ENCODE measurements at regions not wholly inside any gene's neighbourhood (a gene's known extent, or its start where the extent isn't known, plus 50 kb on each side); places are given as distances from the start of the nearest gene placed in this dataset.

- Histone ChIP-seq H3K27me3 (replicated peaks in 2 of 5; ENCODE audit: control insufficient read depth in 4 of 5, insufficient read depth in 5 of 5, low read length in 4 of 5) (no peaks in the 10 kb centered on the region), H3K36me3 (ENCODE audit: control insufficient read depth in 4 of 4, insufficient read depth in 4 of 4, low read length in 3 of 4) (no peaks in the 10 kb centered on the region), H3K4me3 (ENCODE audit: control insufficient read depth in 1 of 7, extremely low read depth in 1 of 7, insufficient read depth in 4 of 7, low read depth in 2 of 7, low read length in 6 of 7) (no peak overlapping the region), H3K9me3 (ENCODE audit: control extremely low read depth in 1 of 5, control insufficient read depth in 4 of 5, insufficient read depth in 2 of 5, low read depth in 1 of 5, low read length in 4 of 5) (no peaks in the 10 kb centered on the region), H3K27ac (ENCODE audit: insufficient read depth in 1 of 2, low read depth in 1 of 2, low read length in 2 of 2, poor library complexity in 1 of 2, severe bottlenecking in 2 of 2) (no peak overlapping the region), H3K4me1 (ENCODE audit: control extremely low read depth in 1 of 4, control insufficient read depth in 4 of 4, insufficient read depth in 4 of 4, low read length in 3 of 4) (no peaks in the 10 kb centered on the region)
- WGBS (ENCODE audit: insufficient coverage): 100% methylated on average over 2 of the region's 8 CpGs
- DNase-seq: no peak
- CTCF ChIA-PET: no interaction called here
- POLR2A ChIA-PET: no interaction called here
These were observed 428.8 kb upstream of the FIGN start for GRCh38 chr2:164164602-164165001.

DNA sequence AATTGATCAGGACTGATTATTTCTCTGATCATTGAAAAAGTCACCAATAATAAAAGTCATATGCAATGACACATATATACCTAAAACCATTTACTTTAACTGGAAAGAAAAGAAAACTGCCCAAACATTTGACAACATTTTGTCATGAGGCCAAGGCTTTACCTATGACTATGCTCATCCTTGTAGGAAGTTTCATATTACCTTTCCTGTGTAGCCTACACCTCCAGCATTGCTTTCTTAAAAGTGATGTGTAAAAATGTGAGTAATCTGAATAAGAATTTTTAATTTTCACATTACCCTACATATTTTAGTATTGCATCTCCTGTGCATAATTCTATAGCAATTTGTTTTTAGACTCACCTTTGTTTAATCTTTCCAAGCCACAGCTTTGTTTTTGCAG, 419.8 kb upstream of the FIGN start:
- no peak for DNase-seq
- ChIA-PET CTCF (interaction anchor here (1.0 kb wide), 1 partner anchor 457 kb away, joined by 3 read pairs; no protein-coding TSS in a partner anchor), POLR2A (no interaction called here)
- H3K36me3 ChIP-seq (ENCODE audit: control insufficient read depth in 4 of 4, insufficient read depth in 4 of 4, low read length in 3 of 4): no peaks in the 10 kb centered on the region
- no peak overlapping the region for H3K27ac ChIP-seq (ENCODE audit: insufficient read depth in 1 of 2, low read depth in 1 of 2, low read length in 2 of 2, poor library complexity in 1 of 2, severe bottlenecking in 2 of 2)
- H3K27me3 ChIP-seq (replicated peaks in 2 of 5; ENCODE audit: control insufficient read depth in 4 of 5, insufficient read depth in 5 of 5, low read length in 4 of 5): no peaks in the 10 kb centered on the region
- no peaks in the 10 kb centered on the region for H3K4me1 ChIP-seq (ENCODE audit: control extremely low read depth in 1 of 4, control insufficient read depth in 4 of 4, insufficient read depth in 4 of 4, low read length in 3 of 4)
- no peak overlapping the region for H3K4me3 ChIP-seq (ENCODE audit: control insufficient read depth in 1 of 7, extremely low read depth in 1 of 7, insufficient read depth in 4 of 7, low read depth in 2 of 7, low read length in 6 of 7)
- no peaks in the 10 kb centered on the region for H3K9me3 ChIP-seq (ENCODE audit: control extremely low read depth in 1 of 5, control insufficient read depth in 4 of 5, insufficient read depth in 2 of 5, low read depth in 1 of 5, low read length in 4 of 5)

DNA sequence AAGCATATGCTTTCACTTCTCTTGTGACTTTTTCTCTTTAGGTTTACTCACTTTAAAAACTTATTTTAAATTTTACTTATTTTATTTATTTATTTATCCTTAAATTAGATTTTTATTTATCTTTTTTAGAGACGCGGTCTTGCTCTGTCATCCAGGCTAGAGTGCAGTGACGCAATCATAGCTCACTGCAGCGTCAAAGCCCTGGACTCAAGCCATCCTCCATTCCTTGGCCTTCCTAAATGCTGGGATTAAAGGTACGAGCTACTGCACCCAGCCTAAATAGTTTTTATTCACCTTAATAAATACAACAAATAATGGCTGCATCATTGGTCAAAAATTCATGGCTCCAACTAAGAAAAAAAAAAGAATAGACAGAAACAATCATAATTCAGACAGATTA, 415.7 kb upstream of the FIGN start:
- no peaks in the 10 kb centered on the region for H3K4me1 ChIP-seq (ENCODE audit: control extremely low read depth in 1 of 4, control insufficient read depth in 4 of 4, insufficient read depth in 4 of 4, low read length in 3 of 4)
- DNase-seq: no peak
- WGBS (ENCODE audit: insufficient coverage): 80% methylated on average over 3 of the region's 5 CpGs
- ChIA-PET CTCF (no interaction called here), POLR2A (no interaction called here)
- H3K27me3 ChIP-seq (replicated peaks in 2 of 5; ENCODE audit: control insufficient read depth in 4 of 5, insufficient read depth in 5 of 5, low read length in 4 of 5): no peaks in the 10 kb centered on the region
- H3K36me3 ChIP-seq (ENCODE audit: control insufficient read depth in 4 of 4, insufficient read depth in 4 of 4, low read length in 3 of 4): no peaks in the 10 kb centered on the region
- no peak overlapping the region for H3K4me3 ChIP-seq (ENCODE audit: control insufficient read depth in 1 of 7, extremely low read depth in 1 of 7, insufficient read depth in 4 of 7, low read depth in 2 of 7, low read length in 6 of 7)
- no peak overlapping the region for H3K27ac ChIP-seq (ENCODE audit: insufficient read depth in 1 of 2, low read depth in 1 of 2, low read length in 2 of 2, poor library complexity in 1 of 2, severe bottlenecking in 2 of 2)
- H3K9me3 ChIP-seq (ENCODE audit: control extremely low read depth in 1 of 5, control insufficient read depth in 4 of 5, insufficient read depth in 2 of 5, low read depth in 1 of 5, low read length in 4 of 5): no peaks in the 10 kb centered on the region

GRCh38 chr2:164150604-164151003, 414.8 kb upstream of the FIGN start:
- H3K36me3 ChIP-seq (ENCODE audit: control insufficient read depth in 4 of 4, insufficient read depth in 4 of 4, low read length in 3 of 4): no peaks in the 10 kb centered on the region
- no peak overlapping the region for H3K27ac ChIP-seq (ENCODE audit: insufficient read depth in 1 of 2, low read depth in 1 of 2, low read length in 2 of 2, poor library complexity in 1 of 2, severe bottlenecking in 2 of 2)
- no peak overlapping the region for H3K4me3 ChIP-seq (ENCODE audit: control insufficient read depth in 1 of 7, extremely low read depth in 1 of 7, insufficient read depth in 4 of 7, low read depth in 2 of 7, low read length in 6 of 7)
- H3K9me3 ChIP-seq (ENCODE audit: control extremely low read depth in 1 of 5, control insufficient read depth in 4 of 5, insufficient read depth in 2 of 5, low read depth in 1 of 5, low read length in 4 of 5): no peaks in the 10 kb centered on the region
- ChIA-PET POLR2A (interaction anchor here (0.6 kb wide), 1 partner anchor 105 kb away, joined by 5 read pairs; no protein-coding TSS in a partner anchor), CTCF (no interaction called here)
- H3K27me3 ChIP-seq (replicated peaks in 2 of 5; ENCODE audit: control insufficient read depth in 4 of 5, insufficient read depth in 5 of 5, low read length in 4 of 5): no peaks in the 10 kb centered on the region
- no peaks in the 10 kb centered on the region for H3K4me1 ChIP-seq (ENCODE audit: control extremely low read depth in 1 of 4, control insufficient read depth in 4 of 4, insufficient read depth in 4 of 4, low read length in 3 of 4)
- DNase-seq: no peak

DNA sequence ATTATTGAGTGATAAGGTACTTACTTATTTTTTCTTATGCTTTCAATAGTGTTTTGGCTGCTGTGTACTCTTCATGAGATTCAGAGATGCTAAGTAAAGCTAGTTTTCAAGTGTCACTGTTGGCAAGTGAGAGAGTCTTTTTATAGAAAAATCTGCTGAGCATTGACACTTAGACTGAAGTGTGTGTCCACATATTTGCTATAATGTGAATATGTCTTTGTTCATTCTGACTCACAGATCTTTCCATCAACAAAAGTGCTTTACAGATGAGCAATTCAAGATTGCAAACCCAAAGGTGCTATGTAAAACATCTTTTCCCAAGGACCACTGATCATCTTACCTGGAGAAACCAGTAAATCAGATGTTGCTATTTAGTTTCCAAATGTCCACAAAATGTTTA, 410.6 kb upstream of the FIGN start:
- no peak overlapping the region for H3K27ac ChIP-seq (ENCODE audit: insufficient read depth in 1 of 2, low read depth in 1 of 2, low read length in 2 of 2, poor library complexity in 1 of 2, severe bottlenecking in 2 of 2)
- H3K4me3 ChIP-seq (ENCODE audit: control insufficient read depth in 1 of 7, extremely low read depth in 1 of 7, insufficient read depth in 4 of 7, low read depth in 2 of 7, low read length in 6 of 7): no peak overlapping the region
- H3K27me3 ChIP-seq (replicated peaks in 2 of 5; ENCODE audit: control insufficient read depth in 4 of 5, insufficient read depth in 5 of 5, low read length in 4 of 5): no peaks in the 10 kb centered on the region
- POLR2A ChIA-PET: no interaction called here
- CTCF ChIA-PET: no interaction called here
- H3K36me3 ChIP-seq (ENCODE audit: control insufficient read depth in 4 of 4, insufficient read depth in 4 of 4, low read length in 3 of 4): no peaks in the 10 kb centered on the region
- no peaks in the 10 kb centered on the region for H3K4me1 ChIP-seq (ENCODE audit: control extremely low read depth in 1 of 4, control insufficient read depth in 4 of 4, insufficient read depth in 4 of 4, low read length in 3 of 4)
- no peak for DNase-seq
- H3K9me3 ChIP-seq (ENCODE audit: control extremely low read depth in 1 of 5, control insufficient read depth in 4 of 5, insufficient read depth in 2 of 5, low read depth in 1 of 5, low read length in 4 of 5): no peaks in the 10 kb centered on the region

DNA sequence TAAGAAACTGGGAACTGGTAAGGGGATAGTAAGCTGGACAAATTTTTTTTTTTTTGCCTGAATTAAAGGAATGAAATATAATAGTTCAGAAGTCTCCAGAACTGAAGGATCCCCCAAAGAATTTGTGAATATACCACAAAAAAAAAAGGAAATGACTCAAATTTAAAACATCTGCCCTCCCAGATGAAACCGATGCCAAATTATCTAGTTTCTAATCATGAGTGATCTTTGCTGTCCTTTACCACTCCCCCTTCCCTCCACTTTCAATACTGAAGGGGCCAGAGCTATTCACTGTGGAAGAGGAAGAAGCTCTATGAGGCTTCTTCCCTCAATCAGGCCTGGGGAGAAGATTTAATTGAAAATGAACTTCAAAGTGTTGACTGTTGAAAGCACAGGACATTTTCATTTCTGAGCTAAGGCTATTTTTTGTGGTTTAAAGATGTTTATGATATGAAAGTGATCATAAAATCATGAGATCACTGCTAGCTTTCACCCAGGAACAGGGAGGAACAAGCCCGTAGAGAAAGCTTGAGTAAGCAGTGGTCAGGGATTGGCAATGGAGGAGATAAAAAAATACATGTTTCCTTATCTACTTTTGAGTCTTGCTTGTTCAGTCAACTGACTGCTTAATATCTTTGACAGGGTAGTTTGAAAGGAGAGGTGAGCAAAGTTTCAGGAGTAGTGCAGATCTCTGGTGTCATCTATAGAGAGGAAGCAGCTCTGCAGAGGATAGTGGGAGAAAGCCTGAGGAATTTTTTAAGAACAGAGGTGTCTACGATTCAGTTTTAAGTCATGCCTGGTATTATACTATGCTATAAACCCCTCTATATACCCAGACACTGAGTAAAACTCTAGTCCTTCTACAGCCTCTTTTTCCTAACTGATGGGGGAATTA, 409.5 kb upstream of the FIGN start:
- ChIA-PET POLR2A (interaction anchor here (0.7 kb wide), 1 partner anchor 409 kb away, joined by 3 read pairs; no protein-coding TSS in a partner anchor), CTCF (no interaction called here)
- Histone ChIP-seq H3K9me3 (ENCODE audit: control extremely low read depth in 1 of 5, control insufficient read depth in 4 of 5, insufficient read depth in 2 of 5, low read depth in 1 of 5, low read length in 4 of 5) (no peaks in the 10 kb centered on the region), H3K27ac (ENCODE audit: insufficient read depth in 1 of 2, low read depth in 1 of 2, low read length in 2 of 2, poor library complexity in 1 of 2, severe bottlenecking in 2 of 2) (no peak overlapping the region), H3K4me1 (ENCODE audit: control extremely low read depth in 1 of 4, control insufficient read depth in 4 of 4, insufficient read depth in 4 of 4, low read length in 3 of 4) (no peaks in the 10 kb centered on the region), H3K4me3 (ENCODE audit: control insufficient read depth in 1 of 7, extremely low read depth in 1 of 7, insufficient read depth in 4 of 7, low read depth in 2 of 7, low read length in 6 of 7) (no peak overlapping the region), H3K27me3 (replicated peaks in 2 of 5; ENCODE audit: control insufficient read depth in 4 of 5, insufficient read depth in 5 of 5, low read length in 4 of 5) (no peaks in the 10 kb centered on the region), H3K36me3 (ENCODE audit: control insufficient read depth in 4 of 4, insufficient read depth in 4 of 4, low read length in 3 of 4) (no peaks in the 10 kb centered on the region)
- WGBS (ENCODE audit: insufficient coverage): 100% methylated on average over 2 of the region's 3 CpGs
- no peak for DNase-seq

DNA sequence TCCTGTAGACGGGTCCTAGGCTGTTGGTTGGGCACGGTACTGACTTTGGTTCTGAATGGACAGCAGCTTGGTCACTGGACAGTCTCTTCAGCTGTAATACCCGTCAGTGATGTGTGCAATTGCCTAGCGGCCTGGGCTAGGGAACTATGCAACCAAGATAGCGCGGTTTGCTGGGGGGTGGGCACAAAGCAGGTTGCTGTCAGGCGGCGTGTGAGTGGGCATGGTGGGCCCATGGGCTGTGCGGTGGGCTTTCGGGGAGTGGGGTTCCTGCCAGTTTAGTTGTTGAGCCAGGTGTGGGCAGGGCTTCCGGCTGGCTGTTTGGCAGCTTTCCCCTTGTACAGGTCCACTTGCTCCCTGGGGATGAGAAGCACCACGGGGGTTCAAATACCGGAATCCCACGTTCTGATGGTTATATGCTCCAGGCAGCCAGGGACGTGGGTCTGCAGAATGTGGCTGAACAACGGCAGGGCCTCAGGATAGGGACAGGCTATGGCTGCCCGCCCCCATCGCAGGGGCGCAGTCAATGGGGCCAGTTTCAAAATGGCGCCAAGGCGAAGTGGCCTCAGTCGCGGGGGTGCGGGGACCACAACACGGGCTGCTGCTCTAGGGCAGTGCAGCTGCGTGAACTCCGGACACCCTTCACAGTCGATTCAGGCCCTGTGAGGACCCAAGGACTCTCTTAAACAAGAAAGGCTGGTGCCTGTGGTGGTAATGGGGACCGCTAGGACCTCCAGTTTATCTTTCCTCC, 407.5 kb upstream of the FIGN start:
- Histone ChIP-seq H3K4me1 (ENCODE audit: control extremely low read depth in 1 of 4, control insufficient read depth in 4 of 4, insufficient read depth in 4 of 4, low read length in 3 of 4) (no peaks in the 10 kb centered on the region), H3K36me3 (ENCODE audit: control insufficient read depth in 4 of 4, insufficient read depth in 4 of 4, low read length in 3 of 4) (no peaks in the 10 kb centered on the region), H3K9me3 (ENCODE audit: control extremely low read depth in 1 of 5, control insufficient read depth in 4 of 5, insufficient read depth in 2 of 5, low read depth in 1 of 5, low read length in 4 of 5) (no peaks in the 10 kb centered on the region), H3K27me3 (replicated peaks in 2 of 5; ENCODE audit: control insufficient read depth in 4 of 5, insufficient read depth in 5 of 5, low read length in 4 of 5) (no peaks in the 10 kb centered on the region), H3K4me3 (ENCODE audit: control insufficient read depth in 1 of 7, extremely low read depth in 1 of 7, insufficient read depth in 4 of 7, low read depth in 2 of 7, low read length in 6 of 7) (no peak overlapping the region), H3K27ac (ENCODE audit: insufficient read depth in 1 of 2, low read depth in 1 of 2, low read length in 2 of 2, poor library complexity in 1 of 2, severe bottlenecking in 2 of 2) (no peak overlapping the region)
- WGBS (ENCODE audit: insufficient coverage): 96% methylated on average over 28 of the region's 29 CpGs
- ChIA-PET CTCF (no interaction called here), POLR2A (no interaction called here)
- DNase-seq: no peak

Measured in common myeloid progenitor, CD34-positive (primary cell).